Spleen (tissue), 7 donors: ENCODE measurements at regions not wholly inside any gene's neighbourhood (a gene's known extent, or its start where the extent isn't known, plus 50 kb on each side); places are given as distances from the start of the nearest gene placed in this dataset.

Experiments
- CTCF ChIP-seq, 11 experiments: fragments of 200-600 bp in 7 of 11; fragments of 450-650 bp in 4 of 11; sonication (generic) in 4 of 11; IDR thresholded peaks in 8 of 11; conservative IDR thresholded peaks in 3 of 11; 1 replicate in 7 of 11; 2 replicates in 4 of 11; pipeline versions ENCODE4 v1.4.0 to v1.8.0; 2016 to 2021; ENCODE audit warnings: antibody characterized with exemption in 11 of 11, inconsistent platforms in 4 of 11, mild to moderate bottlenecking in 1 of 11
- POLR2A ChIP-seq, 3 donors: fragments of 450-650 bp; IDR thresholded peaks; one replicate each; pipeline ENCODE4 v1.5.1; 2017; ENCODE audit warnings: antibody characterized with exemption in 3 of 3, mild to moderate bottlenecking in 1 of 3
- donor health status: DM: no; HTN: no; CAD: no; lungs with moderate emphysema.
- donor health status: DM: no; HTN: no; CAD: no.
- donor health status: DM: no; HTN: no; CAD: no.

GRCh38 chr4:23572382-23572781, 317.5 kb downstream of the PPARGC1A start:
- TF ChIP-seq CTCF (IDR thresholded peaks at IDR 0.05 in 8 of 11, conservative IDR thresholded peaks at IDR 0.05 in 3 of 11) (no peak), POLR2A (IDR thresholded peaks at IDR 0.05) (no peak)
